GM18861 (cell line): ENCODE measurements at regions not wholly inside any gene's neighbourhood (a gene's known extent, or its start where the extent isn't known, plus 50 kb on each side); places are given as distances from the start of the nearest gene placed in this dataset.

Experiments used
- ATAC-seq: cut with Tn5 transposase; IDR thresholded peaks from one replicate; pipeline ENCODE4 v1.9.1; 2021; ENCODE audit not compliant: unreplicated experiment

GRCh38 chr2:15763822-15764682, 172.4 kb downstream of the DDX1 start:
- ATAC-seq: no peak

- no peak for ATAC-seq
Observed at GRCh38 chr2:15764683-15765011, 173.0 kb downstream of the DDX1 start.

GRCh38 chr2:15765211-15765610, 173.5 kb downstream of the DDX1 start:
- no peak for ATAC-seq

GRCh38 chr2:15765686-15766302, 174.1 kb downstream of the DDX1 start:
- ATAC-seq: no peak

- ATAC-seq: no peak
Observed at GRCh38 chr2:15766303-15766861, 174.0 kb upstream of the MYCN start.

GRCh38 chr2:15766911-15767597, 173.3 kb upstream of the MYCN start:
- ATAC-seq: no peak

GRCh38 chr2:15767679-15768078, 172.7 kb upstream of the MYCN start:
- ATAC-seq: no peak

GRCh38 chr2:15768142-15768541, 172.2 kb upstream of the MYCN start:
- ATAC-seq: no peak

GRCh38 chr2:15768615-15769014, 171.7 kb upstream of the MYCN start:
- no peak for ATAC-seq

GRCh38 chr2:15769235-15769634, 171.1 kb upstream of the MYCN start:
- no peak for ATAC-seq

GRCh38 chr2:15769676-15770547, 170.4 kb upstream of the MYCN start:
- ATAC-seq: no peak

- ATAC-seq: no peak
Observed at GRCh38 chr2:15770606-15771005, 169.7 kb upstream of the MYCN start.

GRCh38 chr2:15771124-15771523, 169.2 kb upstream of the MYCN start:
- no peak for ATAC-seq

- no peak for ATAC-seq
Observed at GRCh38 chr2:15772086-15772595, 168.2 kb upstream of the MYCN start.

GRCh38 chr2:15772681-15773080, 167.7 kb upstream of the MYCN start:
- no peak for ATAC-seq

GRCh38 chr2:15773204-15773603, 167.1 kb upstream of the MYCN start:
- ATAC-seq: no peak

GRCh38 chr2:15773846-15774245, 166.5 kb upstream of the MYCN start:
- ATAC-seq: no peak

- no peak for ATAC-seq
Observed at GRCh38 chr2:15775753-15776628, 164.4 kb upstream of the MYCN start.

- no peak for ATAC-seq
Observed at GRCh38 chr2:15776629-15776919, 163.8 kb upstream of the MYCN start.
